ENCODE measurements at regions not wholly inside any gene's neighbourhood (a gene's known extent, or its start where the extent isn't known, plus 50 kb on each side); places are given as distances from the start of the nearest gene placed in this dataset.

DNA sequence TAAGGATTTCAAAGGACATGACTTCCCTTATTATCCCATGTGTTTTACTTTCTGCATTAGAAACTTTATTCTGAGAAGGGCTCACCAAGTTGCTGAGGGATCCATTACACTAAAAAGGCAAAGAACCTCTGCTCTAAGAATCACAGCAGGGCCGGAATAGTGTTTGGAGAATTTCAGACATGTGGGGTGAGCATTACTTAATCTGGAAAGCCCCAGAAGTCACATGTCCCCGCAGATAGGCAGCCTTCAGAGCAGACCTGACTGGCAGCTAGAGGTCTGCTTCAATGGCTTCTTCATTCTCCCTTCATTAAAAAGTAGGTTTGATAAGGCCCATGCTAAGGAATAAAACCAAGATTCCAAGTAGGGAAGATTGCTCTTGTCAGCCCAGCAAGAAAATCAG, 52.6 kb upstream of the RBM15 start:
- Histone ChIP-seq H3K79me2 (ENCODE audit: control insufficient read depth, insufficient read depth, low read length) (no peaks in the 10 kb centered on the region), H3K4me3 (ENCODE audit: control insufficient read depth in 2 of 3, extremely low read depth in 1 of 3, insufficient read depth in 2 of 3, low read depth in 1 of 3, low read length in 3 of 3) (no peak overlapping the region), H3K9me1 (ENCODE audit: control insufficient read depth, extremely low read depth, insufficient read depth, low read length) (no peaks in the 10 kb centered on the region), H3K27ac (ENCODE audit: control insufficient read depth, insufficient read depth, low read length) (no peak overlapping the region), H2AFZ (ENCODE audit: control insufficient read depth, low read length) (no peak overlapping the region), H3K9ac (ENCODE audit: control insufficient read depth, extremely low read depth, insufficient read depth, low read length) (no peak overlapping the region), H3K4me2 (ENCODE audit: control insufficient read depth, extremely low read depth, insufficient read depth, low read depth, low read length) (no peak overlapping the region), H3K9me3 (ENCODE audit: control insufficient read depth, low read depth, low read length) (no peaks in the 10 kb centered on the region), H4K20me1 (ENCODE audit: control insufficient read depth, extremely low read depth, insufficient read depth, low read length) (no peaks in the 10 kb centered on the region), H3K27me3 (ENCODE audit: control insufficient read depth, extremely low read depth, insufficient read depth, low read length) (no peaks in the 10 kb centered on the region), H3K36me3 (ENCODE audit: control insufficient read depth in 2 of 2, extremely low read depth in 1 of 2, insufficient read depth in 2 of 2, low read length in 2 of 2) (no peaks in the 10 kb centered on the region), H3K4me1 (ENCODE audit: control insufficient read depth, extremely low read depth, insufficient read depth, low read length) (no peaks in the 10 kb centered on the region)
- DNase-seq (ENCODE audit: low read depth, low spot score) (no peak), FAIRE-seq (no peak)
- dilution Hi-C loops (cut with MboI; ENCODE audit: extremely low pct_ligation_motif_present, low sequenced_read_pairs) = no loop called here
- TF ChIP-seq EZH2 (IDR thresholded peaks at IDR 0.05; ENCODE audit: low read length) = no peak
- TF ChIP-seq, protein P1, sequence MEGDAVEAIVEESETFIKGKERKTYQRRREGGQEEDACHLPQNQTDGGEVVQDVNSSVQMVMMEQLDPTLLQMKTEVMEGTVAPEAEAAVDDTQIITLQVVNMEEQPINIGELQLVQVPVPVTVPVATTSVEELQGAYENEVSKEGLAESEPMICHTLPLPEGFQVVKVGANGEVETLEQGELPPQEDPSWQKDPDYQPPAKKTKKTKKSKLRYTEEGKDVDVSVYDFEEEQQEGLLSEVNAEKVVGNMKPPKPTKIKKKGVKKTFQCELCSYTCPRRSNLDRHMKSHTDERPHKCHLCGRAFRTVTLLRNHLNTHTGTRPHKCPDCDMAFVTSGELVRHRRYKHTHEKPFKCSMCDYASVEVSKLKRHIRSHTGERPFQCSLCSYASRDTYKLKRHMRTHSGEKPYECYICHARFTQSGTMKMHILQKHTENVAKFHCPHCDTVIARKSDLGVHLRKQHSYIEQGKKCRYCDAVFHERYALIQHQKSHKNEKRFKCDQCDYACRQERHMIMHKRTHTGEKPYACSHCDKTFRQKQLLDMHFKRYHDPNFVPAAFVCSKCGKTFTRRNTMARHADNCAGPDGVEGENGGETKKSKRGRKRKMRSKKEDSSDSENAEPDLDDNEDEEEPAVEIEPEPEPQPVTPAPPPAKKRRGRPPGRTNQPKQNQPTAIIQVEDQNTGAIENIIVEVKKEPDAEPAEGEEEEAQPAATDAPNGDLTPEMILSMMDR (optimal IDR thresholded peaks at IDR 0.05 in 1 of 3, IDR thresholded peaks at IDR 0.05 in 1 of 3, conservative IDR thresholded peaks at IDR 0.05 in 1 of 3; ENCODE audit: extremely low read depth in 1 of 3, insufficient read depth in 2 of 3, low read length in 3 of 3) = no peak

DNA sequence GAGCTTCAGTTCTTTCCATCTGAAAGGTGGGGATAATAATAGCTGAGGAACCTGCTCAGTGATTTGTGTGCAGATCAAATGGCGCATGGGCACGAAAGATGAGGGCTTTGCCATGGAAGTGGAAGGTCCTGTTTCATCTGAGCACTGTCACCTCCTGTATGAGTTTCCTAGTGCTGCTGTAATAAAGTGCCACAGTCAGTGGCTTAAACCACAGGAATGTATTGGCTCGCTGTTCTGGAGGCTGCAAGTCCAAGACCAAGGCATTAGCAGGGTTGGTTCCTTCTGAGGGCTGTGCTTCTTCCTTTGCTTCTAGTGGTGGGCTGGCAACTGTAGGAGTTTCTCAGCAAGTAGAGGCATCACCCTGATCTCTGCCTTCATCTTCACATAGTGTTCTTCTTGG, 51.1 kb upstream of the RBM15 start:
- Histone ChIP-seq H3K27me3 (ENCODE audit: control insufficient read depth, extremely low read depth, insufficient read depth, low read length) (no peaks in the 10 kb centered on the region), H3K4me2 (ENCODE audit: control insufficient read depth, extremely low read depth, insufficient read depth, low read depth, low read length) (no peak overlapping the region), H4K20me1 (ENCODE audit: control insufficient read depth, extremely low read depth, insufficient read depth, low read length) (no peaks in the 10 kb centered on the region), H3K9ac (ENCODE audit: control insufficient read depth, extremely low read depth, insufficient read depth, low read length) (no peak overlapping the region), H2AFZ (ENCODE audit: control insufficient read depth, low read length) (no peak overlapping the region), H3K9me1 (ENCODE audit: control insufficient read depth, extremely low read depth, insufficient read depth, low read length) (no peaks in the 10 kb centered on the region), H3K79me2 (ENCODE audit: control insufficient read depth, insufficient read depth, low read length) (no peaks in the 10 kb centered on the region), H3K4me3 (ENCODE audit: control insufficient read depth in 2 of 3, extremely low read depth in 1 of 3, insufficient read depth in 2 of 3, low read depth in 1 of 3, low read length in 3 of 3) (no peak overlapping the region), H3K9me3 (ENCODE audit: control insufficient read depth, low read depth, low read length) (no peaks in the 10 kb centered on the region), H3K27ac (ENCODE audit: control insufficient read depth, insufficient read depth, low read length) (no peak overlapping the region), H3K4me1 (ENCODE audit: control insufficient read depth, extremely low read depth, insufficient read depth, low read length) (peaks cover 6% of the 10 kb centered on the region), H3K36me3 (ENCODE audit: control insufficient read depth in 2 of 2, extremely low read depth in 1 of 2, insufficient read depth in 2 of 2, low read length in 2 of 2) (no peaks in the 10 kb centered on the region)
- no peak for TF ChIP-seq EZH2 (IDR thresholded peaks at IDR 0.05; ENCODE audit: low read length)
- TF ChIP-seq, protein P1 (optimal IDR thresholded peaks at IDR 0.05 in 1 of 3, IDR thresholded peaks at IDR 0.05 in 1 of 3, conservative IDR thresholded peaks at IDR 0.05 in 1 of 3; ENCODE audit: extremely low read depth in 1 of 3, insufficient read depth in 2 of 3, low read length in 3 of 3) = no peak
- FAIRE-seq (no peak), DNase-seq (ENCODE audit: low read depth, low spot score) (no peak)
- dilution Hi-C loops (cut with MboI; ENCODE audit: extremely low pct_ligation_motif_present, low sequenced_read_pairs) = no loop called here

Small RNAs in the stretch of these regions (small RNA-seq; reads per million reads assigned to genes)
- 0 reads per million in 3 experiments for gene RF00402 (ENCODE audit: insufficient read length in 3 of 3, low read depth in 3 of 3, low replicate concordance in 1 of 3)
